NCI-H345 treated with DMSO at 0.1 percent for 48 hours (cell line): ENCODE measurements at regions not wholly inside any gene's neighbourhood (a gene's known extent, or its start where the extent isn't known, plus 50 kb on each side); places are given as distances from the start of the nearest gene placed in this dataset.
A peak's percentile ranks its signal among the peaks of the same experiment; 100 is the strongest.

Experiments used
- DNase-seq: peaks from one replicate; lab custom pipeline; 2025; ENCODE audit not compliant: unreplicated experiment; lab: John Stamatoyannopoulos, UW

DNA sequence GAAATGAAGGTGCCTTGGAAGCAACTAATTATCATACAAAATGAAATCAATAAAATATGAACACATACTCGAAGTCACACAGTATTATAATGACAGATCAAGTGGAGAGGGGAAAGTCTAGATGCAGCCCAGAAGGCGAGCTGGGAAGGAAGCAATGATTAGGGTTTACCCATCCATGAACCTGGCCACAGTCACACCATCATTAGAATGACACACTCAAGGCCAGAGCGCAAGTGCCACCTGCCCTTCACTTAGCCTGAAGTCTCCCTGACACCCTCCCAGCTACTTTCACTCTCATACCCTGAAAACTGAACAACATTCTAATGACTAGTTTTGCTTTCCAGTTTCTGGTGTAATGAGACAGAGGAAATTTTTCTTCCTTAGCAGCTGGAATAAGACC lies 302.8 kb upstream of the JARID2 start:
- no peak for DNase-seq

DNA sequence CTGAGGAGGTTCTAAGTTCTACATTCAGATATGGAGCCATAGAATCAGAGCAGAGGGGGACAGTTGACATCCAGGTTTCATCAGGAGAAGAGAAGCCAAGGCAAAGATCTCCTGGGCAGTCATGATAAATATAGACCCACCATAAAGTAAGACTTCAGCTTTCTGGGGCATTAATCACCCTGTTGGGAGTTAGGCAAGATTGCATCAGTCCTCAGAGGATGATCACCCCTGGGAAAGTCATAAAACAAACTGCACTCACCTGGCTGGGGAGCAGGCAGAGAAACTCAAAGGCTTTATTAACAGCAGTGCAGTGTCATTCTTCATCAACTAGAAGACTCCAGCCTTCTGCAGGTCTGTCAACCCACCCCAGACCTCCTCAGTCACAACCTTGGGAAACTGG lies 301.3 kb upstream of the JARID2 start:
- DNase-seq: no peak

DNA sequence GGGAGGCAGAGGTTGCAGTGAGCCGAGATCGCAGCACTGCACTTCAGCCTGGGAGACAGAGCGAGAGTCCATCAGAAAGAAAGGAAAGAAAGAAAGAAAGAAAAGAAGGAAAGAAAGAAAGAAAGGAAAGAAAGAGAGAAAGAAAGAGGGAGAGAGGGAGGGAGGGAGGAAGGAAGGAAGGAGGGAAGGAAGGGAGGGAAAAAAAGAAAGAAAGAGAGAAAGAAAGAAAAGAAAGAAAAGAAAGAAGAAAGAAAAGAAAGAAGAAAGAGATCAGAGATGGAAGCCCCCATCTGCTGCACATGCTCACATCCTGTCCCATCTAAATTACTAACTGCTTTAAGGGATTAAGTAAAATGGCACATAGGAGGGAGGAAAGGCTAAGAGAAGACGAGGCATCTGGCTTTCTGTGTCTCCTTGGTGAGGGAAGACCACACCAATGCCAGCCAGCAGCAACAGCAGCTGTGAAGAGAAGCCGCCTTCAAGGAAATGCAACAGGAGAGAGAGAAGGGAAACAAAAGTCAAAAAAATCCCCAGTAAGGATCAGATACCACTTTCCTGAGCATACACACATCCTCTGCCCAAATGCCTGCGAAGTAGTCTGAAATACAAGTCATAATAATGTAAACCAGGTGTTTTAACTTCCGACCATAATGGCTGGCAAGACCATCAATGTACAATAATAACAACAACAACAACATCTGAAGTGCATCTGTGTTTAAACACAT lies 300.2 kb upstream of the JARID2 start:
- DNase-seq: no peak

DNA sequence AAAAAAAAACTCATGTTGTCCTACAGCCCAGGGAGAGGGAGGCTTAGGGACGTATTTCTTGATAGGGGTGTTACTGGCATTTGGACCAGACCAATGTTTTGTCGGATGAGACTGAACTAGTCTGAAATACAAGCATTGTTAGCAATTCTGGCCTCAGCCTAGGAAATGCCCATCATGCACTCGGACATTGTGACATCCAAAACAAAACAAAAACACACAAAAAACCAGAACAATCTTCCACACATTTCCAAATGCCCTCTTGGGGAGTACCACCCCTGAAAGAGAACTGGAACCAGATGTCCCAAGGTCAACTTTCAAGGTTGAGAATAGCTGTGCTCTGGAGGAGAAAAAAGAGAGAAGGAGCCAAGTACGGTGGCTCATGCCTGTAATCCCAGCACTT lies 299.1 kb upstream of the JARID2 start:
- no peak for DNase-seq

DNA sequence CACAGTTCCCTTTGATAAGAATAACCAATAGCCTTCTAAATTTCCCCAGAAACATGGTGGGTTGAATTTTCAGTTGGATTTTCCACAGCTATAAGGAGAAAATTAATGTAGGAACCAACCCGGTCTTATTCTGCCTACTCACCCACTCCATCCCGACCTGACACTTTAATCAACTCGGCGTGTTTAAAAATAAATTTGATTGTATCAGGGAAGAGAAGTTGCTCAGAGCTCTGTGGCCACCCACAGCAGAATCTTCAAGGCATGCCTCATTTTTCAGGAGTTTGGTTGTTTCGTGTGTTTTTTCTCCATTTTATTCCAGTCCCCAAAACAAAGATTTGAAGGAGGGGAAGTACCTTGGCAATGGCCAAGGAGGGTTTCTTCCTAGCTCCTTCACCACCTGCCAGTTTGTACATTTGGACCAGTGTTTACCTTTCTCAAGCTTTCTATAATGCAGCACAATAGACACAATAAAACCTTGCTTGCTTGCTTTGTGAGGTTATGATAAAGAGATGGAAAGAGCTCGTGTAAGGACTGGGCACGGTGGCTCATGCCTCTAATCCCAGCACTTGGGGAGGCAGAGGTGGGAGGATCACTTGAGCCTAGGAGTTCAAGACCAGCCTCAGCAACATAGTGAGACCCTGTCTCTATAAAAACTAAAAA lies 297.2 kb upstream of the JARID2 start:
- DNase-seq: no peak

DNA sequence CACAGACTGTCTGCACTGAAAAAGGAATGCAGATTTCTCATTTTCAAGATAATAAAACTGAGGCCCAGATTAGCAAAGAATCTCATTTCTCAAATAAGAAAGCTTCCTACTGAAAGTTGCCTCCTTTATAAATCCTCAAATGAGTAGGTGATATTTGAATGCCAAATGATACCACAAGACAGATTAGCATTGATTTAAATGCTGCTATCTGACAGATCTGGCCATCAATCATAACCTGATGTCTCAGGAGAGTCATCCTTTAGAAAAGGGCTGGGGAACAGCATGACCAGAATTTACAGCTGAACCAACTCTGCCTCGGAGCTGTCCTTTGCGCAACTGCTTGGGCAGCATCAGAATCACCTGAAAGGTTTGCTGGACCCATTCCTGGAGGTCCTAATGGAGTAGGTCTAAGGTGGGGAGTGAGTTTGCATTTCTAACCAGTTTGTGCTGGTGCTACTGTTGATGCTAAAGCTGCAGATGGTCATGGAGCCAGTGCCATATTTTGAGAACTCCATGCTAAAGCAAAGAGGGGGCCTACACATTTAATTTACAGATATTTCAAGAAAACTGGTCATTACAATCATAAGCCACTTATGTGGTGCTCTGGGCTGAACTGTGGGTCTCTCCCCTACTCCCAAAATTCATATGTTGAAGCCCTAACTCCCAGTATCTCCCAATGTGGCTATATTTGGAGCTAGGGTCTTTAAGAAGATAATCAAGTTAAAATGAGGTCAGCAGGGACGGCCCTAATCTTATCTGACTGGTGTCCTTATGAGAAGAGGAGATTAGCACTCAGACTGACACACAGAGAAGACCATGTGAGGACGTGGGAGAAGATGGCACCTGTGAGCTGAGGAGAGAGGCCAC lies 295.5 kb upstream of the JARID2 start:
- DNase-seq: no peak

DNA sequence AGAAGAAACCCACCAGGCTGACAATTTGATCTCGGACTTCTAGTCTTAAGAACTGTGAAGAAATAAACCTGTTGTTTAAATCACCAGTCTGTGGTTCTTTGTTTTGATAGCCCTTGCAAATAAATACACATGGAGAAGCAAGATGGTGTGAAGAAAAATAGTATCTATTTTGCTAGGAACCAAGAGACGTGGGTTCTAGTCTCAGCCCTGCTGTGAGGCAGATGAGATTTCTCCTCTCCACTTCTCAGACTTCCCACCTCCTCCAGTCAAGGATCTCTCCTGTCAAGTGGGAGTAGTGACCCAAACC lies 294.9 kb upstream of the JARID2 start:
- no peak for DNase-seq

DNA sequence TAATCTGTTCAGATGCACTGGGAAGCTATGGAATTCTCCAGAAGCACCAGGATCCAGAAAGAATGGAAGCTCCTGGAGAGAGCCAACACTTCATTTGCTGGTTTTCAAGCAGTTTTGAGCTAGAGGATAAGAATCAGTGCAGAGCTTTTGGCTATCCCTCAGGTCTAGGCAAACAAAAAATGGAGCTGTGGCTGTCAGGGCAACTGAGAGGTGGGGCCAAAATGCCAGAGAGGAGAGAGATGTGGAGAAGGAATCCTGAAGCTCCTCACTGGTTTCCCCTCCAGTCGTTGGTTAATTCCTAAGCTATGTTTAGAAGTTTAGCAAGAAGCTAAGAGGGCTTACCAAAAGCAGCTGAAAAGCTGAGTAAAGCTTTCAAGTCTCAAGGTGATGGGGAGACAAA lies 294.2 kb upstream of the JARID2 start:
- no peak for DNase-seq

DNA sequence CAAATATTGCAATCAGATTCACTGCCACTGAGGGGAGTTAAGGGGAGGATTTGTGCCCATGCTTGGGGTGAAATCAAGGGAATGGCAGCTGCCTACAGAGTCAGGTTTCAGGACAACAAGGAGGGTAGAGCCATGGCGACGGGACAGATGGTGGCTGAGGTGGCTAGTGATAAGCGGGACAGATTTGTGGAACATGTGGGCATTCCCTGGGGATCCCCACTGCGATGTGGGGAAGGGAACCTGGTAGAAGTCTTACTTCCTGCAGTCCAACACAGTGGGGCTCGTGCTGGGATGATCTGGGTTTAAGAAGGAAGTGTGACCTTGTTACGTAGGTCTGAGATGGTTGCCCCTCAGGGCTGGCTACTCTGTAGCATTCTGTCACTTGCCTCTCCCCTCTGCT lies 292.0 kb upstream of the JARID2 start:
- DNase-seq: no peak

DNA sequence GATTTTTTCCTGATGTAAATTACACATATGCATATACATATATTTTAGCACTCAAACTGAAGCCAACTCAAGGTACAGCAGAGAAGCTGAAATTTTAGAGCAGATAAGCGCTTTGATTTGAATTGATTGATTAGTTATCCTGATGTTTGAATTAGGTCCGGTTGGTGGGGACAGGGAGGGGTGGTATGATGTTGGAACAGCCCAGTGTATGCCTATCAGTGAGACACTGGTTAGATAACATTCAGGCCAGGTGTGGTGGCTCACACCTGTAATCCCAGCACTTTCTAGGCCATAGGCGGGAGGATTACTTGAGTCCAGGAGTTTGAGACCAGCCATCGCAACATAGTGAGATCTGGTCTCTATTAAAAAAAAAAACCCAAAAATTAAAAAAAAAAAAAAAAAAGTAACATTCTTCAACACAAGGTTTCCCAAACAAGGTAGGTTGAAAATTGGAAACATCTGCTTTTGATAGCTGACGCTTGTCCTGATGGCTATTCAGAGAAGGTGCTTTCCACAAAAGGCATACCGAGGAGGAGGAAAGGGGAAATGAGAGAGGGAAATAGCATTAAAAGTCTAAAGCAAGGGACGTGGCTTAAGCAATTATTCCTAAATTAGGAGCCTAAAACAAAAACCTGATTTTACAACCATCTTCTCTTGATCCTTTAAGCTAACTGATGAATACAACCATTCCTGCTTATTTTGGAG lies 288.4 kb upstream of the JARID2 start:
- no peak for DNase-seq

DNA sequence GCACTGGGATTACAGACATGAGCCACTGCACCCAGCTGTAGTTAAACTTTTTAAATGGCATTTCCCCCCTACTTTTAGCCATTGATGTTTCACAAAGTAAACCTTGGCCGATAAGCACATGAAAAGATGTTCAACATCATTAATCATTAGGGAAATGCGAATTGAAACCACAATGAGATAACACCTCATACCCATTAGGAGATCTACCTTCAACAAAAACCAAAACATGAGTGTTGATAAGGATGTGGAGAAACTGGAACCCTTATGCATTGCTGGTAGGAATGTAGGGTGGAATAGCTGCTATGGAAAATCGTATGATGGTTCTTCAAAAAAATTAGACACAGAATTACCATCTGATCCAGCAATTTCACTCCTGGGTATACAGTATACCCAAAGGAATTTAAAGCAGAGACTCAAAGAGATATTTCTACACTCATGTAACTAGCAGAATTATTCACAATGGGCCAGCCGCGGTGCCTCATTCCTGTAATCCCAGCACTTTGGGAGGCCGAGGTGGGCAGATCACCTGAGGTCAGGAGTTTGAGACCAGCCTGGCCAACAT lies 286.5 kb upstream of the JARID2 start:
- DNase-seq: no peak

DNA sequence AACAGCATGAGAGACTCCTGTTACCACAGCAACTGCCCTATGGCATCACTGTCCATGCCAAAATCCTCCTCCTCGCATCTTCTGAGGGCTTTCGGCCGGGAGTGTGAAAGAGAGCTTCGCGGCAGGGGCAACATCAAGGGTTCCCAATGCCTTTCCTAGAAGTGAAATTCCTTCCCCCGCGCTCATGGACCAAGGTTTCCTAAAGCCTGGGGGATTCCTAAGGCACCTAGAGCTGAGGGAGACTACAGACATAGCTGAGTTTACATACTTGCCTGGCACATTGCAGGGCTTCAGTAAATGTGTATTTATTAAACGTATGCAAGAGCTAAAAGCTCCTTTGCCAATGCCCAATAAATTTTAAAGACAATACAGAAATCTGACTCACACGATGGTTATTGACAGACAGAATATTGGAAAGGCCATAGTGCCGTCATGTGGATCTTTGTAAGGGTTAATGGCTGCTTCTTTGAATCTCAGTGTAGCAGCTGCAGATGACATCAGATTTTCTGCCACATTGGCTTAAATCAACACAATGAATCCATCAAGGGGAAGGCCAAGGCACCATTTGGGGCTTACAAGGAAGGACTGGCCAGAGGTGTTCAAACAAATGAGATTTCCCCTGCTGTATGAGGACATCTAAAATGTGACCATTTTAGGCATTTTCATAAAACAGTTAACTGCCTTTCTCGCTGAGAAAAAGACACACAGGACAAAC lies 281.2 kb upstream of the JARID2 start:
- DNase-seq: no peak

DNA sequence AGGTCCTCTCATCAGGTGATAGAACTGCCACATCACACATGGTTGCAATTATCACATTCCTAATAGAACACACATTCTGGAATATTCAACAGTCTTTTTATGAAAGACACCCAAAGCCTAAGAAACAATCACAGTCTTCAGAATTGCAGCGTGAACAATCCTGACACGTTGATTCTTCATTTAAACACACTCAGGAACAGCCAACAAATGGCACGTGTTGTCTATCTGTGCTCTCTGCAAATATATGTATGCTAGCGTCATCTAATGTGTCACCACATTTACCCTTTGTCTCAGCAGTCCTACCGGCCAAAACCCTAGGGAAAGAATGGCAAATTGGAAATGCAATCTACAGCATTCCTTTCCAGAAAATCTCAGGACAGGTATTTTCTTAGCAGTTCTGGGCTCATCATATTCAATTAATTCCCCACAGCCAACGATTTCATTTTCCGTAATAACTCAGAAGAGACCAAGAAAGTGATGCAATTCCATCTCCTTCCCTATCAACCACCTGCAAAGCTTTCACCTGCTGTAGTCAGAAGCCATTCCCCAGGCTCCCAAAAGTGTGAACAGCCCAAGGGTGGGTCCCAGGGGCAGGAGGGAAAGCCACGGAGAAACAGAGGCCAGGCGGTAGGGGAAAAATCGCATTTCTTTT lies 280.3 kb upstream of the JARID2 start:
- no peak for DNase-seq

DNA sequence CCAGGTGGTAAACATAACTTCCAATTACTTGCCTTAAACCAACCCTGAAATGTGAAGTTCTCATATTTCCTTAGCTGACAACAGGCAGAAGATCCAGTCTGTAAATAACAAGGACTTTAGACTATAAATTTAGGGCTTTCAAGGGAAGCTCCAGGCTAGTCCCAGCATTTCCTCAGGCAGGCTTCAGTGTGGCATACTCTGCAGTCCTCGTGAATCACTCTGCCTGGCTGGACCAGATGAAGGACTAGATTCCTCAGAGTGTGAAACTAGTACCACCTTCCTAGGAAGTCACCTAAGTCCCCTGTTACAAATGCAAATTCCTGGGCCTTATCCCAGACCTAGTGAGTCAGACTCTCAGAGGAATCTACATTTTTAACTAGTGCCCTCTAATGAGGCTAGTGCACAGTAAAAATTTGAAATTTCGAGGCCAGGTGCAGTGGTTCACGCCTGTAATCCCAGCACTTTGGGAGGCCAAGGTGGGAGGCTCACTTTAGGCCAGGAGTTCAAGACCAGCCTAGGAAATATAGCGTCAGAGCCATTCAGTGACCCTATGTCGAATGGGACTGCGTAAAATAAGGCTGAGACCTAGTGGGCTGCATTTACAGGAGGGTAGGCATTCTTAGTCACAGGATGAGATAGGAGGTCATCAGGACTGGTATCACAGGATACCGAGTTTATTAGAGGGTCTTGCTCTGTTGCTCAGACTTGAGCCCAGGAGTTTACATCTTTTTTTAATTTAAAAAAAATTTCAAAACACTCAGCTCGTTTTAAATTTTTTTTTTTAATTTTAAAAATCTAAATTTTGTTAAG lies 279.6 kb upstream of the JARID2 start:
- no peak for DNase-seq

DNA sequence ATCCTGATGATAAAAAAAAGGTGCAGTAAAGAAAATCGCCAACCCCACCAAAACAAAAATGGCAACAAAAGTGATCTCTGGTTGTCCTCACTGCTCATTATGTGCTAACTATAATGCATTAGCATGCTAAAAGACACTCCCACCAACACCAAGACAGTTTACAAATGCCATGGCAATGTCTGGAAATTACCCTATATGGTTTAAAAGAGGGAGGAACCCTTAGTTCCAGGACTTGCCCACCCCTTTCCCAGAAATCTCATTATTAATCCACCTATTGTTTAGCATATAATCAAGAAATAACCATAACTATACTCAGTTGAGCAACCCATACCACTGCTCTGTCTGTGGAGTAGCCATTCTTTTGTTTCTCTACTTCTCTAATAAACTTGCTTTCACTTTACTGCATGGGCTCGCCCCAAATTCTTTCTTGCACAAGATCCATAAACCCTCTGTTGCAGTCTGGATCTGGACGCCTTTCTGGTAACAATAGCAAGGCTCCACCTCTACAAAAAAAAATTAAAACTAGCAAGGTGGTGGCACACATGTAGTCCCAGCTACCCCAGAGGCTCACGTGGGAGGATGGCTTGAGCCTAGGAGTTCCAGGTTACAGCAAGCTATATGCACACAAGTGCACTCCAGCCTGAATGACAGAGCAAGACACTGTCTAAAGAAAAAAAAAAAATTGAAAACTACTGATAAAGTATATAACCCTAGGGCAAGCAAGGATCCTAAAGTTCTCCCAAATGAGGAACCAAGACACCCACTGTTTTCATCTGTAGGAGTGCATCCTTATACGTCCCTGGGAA lies 278.8 kb upstream of the JARID2 start:
- no peak for DNase-seq

DNA sequence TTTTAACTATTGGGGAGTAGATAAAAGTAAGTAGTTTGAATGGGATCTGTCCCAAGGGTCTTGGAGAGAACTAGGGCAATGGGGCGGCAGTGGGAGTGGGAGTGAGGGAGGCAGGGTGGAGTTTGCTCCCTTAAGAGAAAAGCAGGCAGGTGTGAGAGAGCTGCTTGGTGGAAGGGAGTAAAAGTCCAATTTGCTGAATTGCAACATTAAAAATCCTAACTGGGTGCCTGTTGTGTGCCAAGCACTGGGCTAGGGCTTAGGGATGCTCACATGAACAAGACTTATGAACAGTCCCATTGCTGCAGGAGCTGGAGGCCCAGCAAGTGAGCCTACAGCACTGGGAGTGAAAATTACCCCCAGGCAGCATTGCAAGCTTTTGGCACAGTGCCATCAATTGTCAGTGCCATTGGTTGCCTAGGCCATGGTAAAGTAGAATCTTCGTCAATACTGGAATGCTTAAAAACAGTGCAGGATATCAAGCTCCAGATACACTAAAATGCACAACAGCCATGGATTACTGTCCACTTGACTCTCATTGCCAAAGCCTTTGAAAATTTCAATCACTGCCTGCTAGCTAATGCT lies 277.7 kb upstream of the JARID2 start:
- peak; percentile 3 for DNase-seq

DNA sequence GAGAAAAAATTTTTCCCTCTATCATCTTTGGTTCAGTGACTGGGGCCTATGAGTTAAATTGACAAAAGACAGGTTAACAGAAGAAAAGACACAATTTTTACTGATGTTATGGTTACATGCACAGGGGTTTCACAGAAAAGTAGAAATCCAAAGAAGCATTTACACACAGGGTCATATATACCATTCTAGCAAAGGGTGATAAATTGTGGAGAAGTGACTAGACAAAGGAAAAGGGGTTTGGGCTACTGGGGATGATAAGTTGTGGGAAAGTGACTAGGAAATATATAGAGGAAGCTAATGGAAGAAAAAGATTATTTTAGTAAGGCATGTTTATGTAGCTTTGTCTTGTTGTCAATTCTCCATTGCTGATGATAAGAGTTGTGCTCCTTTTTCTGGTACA lies 276.7 kb upstream of the JARID2 start:
- no peak for DNase-seq
